Gastroesophageal sphincter (tissue), 3 donors: ENCODE measurements at regions not wholly inside any gene's neighbourhood (a gene's known extent, or its start where the extent isn't known, plus 50 kb on each side); places are given as distances from the start of the nearest gene placed in this dataset.

Experiments used
- CTCF ChIP-seq, 4 experiments: fragments of 200-600 bp in 2 of 4; fragments of 450-650 bp in 2 of 4; sonication (generic) in 1 of 4; IDR thresholded peaks; one replicate each; pipeline ENCODE4 v1.5.1; 2017 to 2019; ENCODE audit warnings: antibody characterized with exemption in 4 of 4, mild to moderate bottlenecking in 2 of 4, moderate library complexity in 2 of 4
- EP300 ChIP-seq: sonication (generic); formaldehyde crosslinking; IDR thresholded peaks from one replicate; pipeline ENCODE4 v1.6.1; 2017; ENCODE audit warnings: antibody characterized with exemption, mild to moderate bottlenecking
- POLR2A ChIP-seq, 2 donors: fragments of 450-650 bp; IDR thresholded peaks; one replicate each; pipeline ENCODE4 v1.6.1; 2017; ENCODE audit warnings: antibody characterized with exemption in 2 of 2, mild to moderate bottlenecking in 2 of 2, moderate library complexity in 1 of 2
- POLR2AphosphoS5 ChIP-seq: sonication (generic); formaldehyde crosslinking; IDR thresholded peaks from one replicate; pipeline ENCODE4 v1.6.1; 2017; ENCODE audit warnings: antibody characterized with exemption

DNA sequence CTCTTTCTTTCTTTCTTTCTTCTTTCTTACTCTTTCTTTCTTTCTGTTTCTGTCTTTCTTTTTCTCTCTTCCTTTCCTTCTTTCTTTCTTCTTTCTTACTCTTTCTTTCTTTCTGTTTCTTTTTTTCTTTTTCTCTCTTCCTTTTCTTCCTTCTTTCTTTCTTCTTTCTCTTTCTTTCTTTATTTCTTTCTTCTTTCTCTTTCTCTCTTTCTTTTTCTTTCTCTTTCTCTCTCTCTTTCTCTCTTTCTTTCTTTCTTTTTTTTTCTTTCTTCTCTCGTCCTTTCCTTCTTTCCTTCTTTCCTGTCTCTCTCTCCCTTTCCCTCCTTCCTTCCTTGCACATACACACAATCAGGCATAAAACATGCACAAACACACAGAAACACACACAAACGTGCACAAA lies 79.3 kb upstream of the SHOX start:
- TF ChIP-seq CTCF (IDR thresholded peaks at IDR 0.05) (no peak), POLR2A (IDR thresholded peaks at IDR 0.05) (no peak), POLR2AphosphoS5 (no peak), EP300 (no peak)
